GM20000 (cell line): ENCODE measurements at regions not wholly inside any gene's neighbourhood (a gene's known extent, or its start where the extent isn't known, plus 50 kb on each side); places are given as distances from the start of the nearest gene placed in this dataset.
"Not testable (repeated sequence)": the region's sequence is repeated elsewhere in the genome, so short reads cannot be mapped to it uniquely, and the experiment has no call there.

ENCODE experiments used
- DNase-seq: peaks from one replicate; pipeline ENCODE4 v3.0.0; 2012; ENCODE audit warnings: low spot score
- TF ChIP-seq, protein P1 (sequence below): IDR thresholded peaks from 2 replicates; pipeline ENCODE4 v1.5.1; 2012; ENCODE audit warnings: mild to moderate bottlenecking, control low read depth; ENCODE audit errors: extremely low read depth, missing control alignments

DNA sequence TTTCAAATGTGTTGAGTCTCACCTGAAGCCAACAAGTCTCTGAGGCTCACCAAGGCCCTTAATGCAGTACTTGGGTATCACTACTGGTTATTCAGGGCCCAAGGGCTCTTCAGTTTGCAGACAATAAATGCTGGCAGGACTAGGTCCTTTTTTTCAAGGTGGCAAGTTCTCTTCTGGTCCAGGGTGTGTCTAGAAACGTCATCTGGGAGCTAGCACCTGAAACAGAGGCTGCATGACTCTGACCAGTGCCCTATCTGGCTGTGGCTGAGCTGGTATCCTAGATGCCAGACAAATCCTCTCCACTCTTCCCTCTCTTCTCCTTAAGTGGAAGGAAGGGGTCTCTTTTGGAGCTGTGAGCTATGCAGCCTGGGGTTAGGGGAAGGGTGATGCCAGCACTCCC is 276.8 kb downstream of the PYDC2 start:
- TF ChIP-seq, protein P1, sequence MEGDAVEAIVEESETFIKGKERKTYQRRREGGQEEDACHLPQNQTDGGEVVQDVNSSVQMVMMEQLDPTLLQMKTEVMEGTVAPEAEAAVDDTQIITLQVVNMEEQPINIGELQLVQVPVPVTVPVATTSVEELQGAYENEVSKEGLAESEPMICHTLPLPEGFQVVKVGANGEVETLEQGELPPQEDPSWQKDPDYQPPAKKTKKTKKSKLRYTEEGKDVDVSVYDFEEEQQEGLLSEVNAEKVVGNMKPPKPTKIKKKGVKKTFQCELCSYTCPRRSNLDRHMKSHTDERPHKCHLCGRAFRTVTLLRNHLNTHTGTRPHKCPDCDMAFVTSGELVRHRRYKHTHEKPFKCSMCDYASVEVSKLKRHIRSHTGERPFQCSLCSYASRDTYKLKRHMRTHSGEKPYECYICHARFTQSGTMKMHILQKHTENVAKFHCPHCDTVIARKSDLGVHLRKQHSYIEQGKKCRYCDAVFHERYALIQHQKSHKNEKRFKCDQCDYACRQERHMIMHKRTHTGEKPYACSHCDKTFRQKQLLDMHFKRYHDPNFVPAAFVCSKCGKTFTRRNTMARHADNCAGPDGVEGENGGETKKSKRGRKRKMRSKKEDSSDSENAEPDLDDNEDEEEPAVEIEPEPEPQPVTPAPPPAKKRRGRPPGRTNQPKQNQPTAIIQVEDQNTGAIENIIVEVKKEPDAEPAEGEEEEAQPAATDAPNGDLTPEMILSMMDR, result no peak
- no peak for DNase-seq

DNA sequence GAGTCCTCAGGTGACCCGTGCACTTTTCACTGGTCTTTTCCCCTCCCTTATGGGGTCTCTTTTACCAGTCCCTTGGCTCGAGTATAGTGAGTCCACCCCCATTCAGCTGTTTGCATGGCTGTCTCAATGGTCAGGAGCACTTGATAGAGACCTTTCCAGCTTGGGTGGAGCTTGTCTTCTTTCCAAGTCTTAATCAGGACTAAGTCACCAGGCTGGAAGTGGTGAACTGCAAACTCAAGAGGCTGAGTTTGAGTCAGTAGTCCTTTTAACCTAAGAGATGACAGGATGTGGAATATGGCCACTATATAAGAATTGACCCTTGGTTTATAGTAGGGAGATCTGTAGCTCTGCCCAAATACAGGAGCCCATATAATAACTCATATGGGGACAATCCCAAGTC is 279.7 kb downstream of the PYDC2 start:
- TF ChIP-seq, protein P1, result no peak
- no peak for DNase-seq

DNA sequence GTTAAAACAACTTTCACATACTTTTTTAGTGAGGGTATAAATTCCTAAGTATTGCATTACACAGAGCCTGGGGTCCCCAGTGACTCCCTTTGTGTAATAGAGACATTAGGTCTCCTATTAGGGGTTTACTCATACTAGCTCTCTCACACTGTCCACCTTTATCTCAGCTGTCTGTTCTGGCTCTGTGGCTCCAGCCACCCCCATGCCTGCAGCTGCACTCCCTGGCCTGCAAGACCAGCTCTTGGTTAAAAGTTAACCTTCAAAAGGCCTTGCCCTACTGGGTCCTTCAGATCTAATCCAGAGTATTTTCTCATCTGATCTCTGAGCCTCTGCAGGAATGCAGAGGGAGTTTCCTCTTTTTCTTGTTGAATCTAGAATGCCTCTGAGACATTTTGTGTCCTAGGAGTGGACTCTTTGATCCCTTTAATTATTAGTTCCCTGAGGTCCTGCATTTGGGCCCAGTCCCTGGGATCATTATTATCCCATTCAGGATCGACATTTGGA is 280.9 kb downstream of the PYDC2 start:
- DNase-seq, result not testable (repeated sequence)

DNA sequence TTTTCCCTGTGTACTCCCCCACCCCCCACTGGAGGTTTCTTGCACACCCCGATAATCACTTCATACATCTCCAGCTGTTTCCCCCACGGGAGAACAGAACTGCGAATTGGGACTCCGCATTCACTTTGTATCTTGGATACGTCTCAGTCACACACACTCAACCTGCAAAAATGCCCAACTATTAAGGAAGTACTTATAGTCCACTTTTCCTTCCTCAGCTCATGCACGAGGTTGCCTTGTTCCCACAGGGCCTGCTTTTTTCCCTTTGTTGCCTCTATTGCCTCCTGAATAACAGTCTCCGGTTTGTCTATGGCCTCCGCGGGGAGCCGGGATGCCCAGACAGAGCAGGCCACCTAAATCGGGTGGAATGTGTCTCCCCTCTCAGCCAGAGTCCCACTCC is 282.3 kb downstream of the PYDC2 start:
- DNase-seq, result no peak
- TF ChIP-seq, protein P1, result no peak

DNA sequence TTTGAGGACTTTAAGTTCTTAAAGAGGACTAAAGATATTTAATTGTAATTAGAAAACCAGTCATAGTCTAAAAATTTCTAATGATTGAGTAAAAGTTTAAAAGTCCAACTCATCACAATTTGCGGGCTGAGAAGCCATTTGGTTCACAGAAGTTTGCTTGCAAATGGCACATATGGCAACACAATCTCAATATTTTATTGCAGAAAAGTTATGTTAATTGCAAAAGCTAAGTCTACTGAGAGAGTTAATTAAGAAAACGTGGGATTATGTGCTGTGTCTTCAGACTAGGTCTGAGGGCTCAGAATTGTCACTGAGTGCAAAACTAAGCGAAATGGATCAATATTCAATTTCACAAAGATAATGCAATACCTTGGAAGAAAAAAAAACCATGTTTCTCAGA is 289.7 kb downstream of the PYDC2 start:
- DNase-seq, result no peak
- TF ChIP-seq, protein P1, result no peak

DNA sequence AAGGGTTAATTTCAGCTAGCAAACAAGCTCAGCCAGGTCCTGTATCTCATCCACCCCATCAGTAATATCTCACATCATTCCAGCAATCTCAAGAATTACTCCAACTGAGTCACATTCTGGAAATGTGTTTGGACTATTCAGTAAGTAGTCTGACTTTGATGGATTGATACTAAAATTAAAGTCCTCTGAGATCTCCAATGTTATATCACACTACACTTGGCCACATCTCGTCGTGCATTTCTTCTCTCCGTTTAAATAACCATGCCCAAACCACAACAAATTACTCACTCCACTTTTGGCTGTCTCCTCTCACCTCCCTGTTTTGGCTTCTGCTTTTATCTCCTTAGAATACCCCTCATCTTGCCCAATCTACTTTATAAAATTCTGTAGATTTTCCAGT is 292.2 kb downstream of the PYDC2 start:
- TF ChIP-seq, protein P1, result no peak
- no peak for DNase-seq

DNA sequence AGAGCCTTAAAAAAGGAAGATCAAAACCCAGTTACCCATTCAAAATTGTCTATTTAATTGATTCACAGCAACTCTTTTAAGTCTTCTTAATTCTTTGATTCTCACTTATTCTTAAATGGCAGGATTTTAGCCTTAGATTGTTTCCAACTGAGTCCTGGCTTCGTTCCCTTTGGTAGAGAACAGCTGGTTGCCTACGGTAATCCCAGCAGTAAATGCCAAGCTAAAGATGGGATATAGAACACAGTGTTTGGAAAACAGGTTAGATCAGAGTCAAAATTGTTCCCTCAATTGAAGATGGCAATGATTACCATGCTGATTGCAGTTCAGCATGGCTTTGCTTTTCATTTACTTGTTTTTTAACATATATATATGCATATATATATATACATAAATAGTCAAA is 300.9 kb downstream of the PYDC2 start:
- TF ChIP-seq, protein P1, result no peak
- no peak for DNase-seq

DNA sequence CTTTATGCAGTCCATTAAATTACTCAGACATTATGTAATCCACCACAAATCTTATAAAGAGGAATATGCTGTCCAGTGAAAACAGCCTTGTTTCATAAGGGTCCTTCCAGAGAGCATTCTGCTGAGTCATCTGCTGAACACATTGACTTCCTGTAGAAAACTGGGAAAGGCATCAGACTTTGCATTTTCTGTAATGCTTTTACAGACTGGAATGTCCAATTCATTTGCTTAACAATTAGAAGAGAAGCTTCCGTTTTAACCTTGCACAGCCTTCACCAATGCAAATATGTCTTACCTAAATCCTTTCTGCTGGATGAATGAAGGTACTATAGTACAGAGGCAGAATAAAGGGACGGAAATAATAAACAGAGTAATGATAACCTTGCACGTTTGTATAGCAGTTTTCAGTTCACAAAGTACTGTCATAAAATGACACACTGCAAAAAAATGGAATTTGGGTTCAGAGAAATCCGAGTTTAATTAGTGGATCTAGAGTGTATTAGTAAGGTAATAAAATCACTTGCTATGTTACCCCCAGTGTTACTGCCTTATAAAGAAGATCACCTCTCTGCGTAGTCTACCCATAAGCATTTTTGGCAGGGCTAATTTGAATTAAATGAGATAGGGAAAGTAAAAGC is 301.5 kb downstream of the PYDC2 start:
- DNase-seq, result no peak
- TF ChIP-seq, protein P1, result no peak
